GM12872 (cell line): ENCODE measurements at regions not wholly inside any gene's neighbourhood (a gene's known extent, or its start where the extent isn't known, plus 50 kb on each side); places are given as distances from the start of the nearest gene placed in this dataset.

ENCODE experiments used
- TF ChIP-seq, protein P1 (sequence below): IDR thresholded peaks from 3 replicates; pipeline ENCODE4 v1.5.1; 2011; ENCODE audit warnings: low read depth, mild to moderate bottlenecking, low read length, moderate library complexity; ENCODE audit not compliant: insufficient read depth

DNA sequence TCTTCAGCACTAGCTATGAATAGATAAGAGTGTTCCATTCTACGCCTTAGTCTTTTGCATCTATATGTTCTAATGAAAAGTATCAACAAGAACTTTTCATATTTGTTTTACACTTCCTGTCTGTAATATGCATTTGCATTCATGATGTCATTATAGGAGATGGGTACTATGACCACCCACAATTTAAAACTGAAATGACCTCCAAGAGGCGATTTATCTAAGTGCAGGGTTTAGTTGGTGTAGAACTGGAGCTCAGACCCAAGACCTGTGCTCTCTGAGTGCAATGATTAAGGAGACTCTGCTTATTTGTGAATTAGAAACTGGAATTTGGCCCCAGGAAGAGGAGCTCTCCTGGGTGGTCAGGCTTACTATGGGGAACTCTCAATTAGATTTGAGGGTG lies 289.1 kb downstream of the ETS1 start:
- TF ChIP-seq, protein P1, sequence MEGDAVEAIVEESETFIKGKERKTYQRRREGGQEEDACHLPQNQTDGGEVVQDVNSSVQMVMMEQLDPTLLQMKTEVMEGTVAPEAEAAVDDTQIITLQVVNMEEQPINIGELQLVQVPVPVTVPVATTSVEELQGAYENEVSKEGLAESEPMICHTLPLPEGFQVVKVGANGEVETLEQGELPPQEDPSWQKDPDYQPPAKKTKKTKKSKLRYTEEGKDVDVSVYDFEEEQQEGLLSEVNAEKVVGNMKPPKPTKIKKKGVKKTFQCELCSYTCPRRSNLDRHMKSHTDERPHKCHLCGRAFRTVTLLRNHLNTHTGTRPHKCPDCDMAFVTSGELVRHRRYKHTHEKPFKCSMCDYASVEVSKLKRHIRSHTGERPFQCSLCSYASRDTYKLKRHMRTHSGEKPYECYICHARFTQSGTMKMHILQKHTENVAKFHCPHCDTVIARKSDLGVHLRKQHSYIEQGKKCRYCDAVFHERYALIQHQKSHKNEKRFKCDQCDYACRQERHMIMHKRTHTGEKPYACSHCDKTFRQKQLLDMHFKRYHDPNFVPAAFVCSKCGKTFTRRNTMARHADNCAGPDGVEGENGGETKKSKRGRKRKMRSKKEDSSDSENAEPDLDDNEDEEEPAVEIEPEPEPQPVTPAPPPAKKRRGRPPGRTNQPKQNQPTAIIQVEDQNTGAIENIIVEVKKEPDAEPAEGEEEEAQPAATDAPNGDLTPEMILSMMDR = no peak

DNA sequence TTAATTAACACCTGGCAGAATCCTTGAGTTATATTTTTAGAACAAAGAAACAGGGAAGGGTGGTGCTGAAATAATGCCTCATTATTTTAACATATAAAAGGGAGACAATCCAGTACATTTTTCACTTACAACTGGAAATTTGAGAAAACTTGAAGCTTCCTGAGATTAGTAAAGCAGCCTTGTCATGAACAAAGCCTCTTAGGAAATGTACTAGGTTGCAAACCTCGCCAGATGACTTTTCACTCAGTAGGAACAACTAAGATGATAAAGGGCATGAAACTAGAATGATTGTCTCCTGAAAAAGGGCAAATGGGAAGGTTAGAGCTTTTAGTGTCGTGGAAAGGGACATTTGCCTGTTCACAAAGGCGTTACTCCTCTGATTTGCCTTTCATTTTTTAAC lies 289.6 kb downstream of the ETS1 start:
- TF ChIP-seq, protein P1 = no peak

DNA sequence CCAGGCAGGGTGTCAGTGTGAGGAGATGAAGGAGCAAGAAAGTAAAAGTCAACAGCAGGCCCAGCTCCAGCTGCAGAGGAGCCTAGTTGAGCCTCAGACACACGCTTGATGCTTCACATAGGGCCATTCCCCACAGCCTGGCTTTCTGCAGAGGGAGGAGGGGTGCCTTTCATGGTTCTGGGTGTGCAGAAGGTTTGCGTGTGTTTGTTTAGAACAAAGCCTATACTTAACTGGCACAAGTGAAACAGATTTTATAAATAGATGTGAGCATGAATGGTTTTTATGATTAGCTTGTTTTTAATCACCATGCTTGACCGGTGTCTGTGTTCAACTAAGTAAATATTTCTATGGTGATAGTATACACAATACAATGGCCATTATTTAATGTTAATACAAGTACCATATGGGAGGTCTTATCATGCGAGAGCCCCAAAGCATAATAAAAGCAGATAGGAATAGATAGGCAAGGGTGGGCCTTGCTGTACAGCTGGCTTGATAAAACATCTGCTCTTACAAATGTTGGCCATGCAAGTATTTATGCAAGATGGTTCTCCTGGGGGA lies 290.2 kb downstream of the ETS1 start:
- TF ChIP-seq, protein P1 = no peak

DNA sequence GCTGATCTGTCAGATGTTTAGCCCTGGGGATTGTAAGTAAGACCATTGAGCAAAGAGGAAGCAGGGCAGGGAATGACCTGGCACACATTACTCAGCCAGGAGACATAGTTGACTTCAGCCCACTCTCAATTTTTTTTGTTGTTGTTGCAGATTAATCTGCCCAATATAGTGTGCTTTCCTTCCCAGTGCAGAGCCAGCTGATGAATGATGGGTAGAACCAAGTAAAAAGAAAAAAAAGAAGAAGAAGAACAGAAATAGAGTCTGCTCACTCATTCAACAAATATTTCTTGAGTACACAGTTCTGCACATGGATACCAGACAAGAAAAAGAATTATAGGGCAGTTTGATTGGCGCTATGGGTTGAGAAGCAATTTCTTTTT lies 292.7 kb downstream of the ETS1 start:
- TF ChIP-seq, protein P1 = no peak

DNA sequence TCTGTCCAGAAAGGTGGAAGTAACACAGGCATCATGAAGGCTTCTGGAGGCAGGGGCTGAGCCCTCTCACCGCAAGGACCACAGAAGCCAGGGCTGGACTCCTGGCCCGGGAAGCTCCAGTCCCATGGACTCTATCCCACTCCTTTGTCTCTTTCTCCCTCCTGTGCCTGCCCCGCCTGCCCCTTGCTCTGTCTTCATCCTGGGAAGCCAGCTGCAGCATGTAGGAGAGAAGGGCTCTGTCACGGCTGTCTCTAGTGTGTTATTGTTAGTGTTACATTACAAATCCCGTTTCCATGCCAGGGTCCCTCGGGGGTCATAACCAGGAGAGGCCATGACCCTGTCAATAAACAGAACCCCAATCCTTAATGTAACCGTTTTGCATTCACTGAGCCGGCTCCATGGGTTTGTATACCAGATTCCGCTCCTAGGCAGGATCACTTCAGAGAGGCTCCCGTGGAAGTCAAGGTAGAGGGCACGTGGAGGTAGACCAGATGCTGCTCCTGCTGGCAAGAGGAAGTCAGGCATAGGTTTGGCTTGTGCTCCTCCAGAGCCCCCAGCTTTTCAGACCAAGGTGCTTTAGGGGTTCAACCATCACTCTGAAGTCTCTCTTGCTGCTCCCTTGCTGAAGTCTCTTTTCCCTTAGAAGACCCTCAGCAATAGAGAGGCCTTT lies 293.2 kb downstream of the ETS1 start:
- TF ChIP-seq, protein P1 = no peak

DNA sequence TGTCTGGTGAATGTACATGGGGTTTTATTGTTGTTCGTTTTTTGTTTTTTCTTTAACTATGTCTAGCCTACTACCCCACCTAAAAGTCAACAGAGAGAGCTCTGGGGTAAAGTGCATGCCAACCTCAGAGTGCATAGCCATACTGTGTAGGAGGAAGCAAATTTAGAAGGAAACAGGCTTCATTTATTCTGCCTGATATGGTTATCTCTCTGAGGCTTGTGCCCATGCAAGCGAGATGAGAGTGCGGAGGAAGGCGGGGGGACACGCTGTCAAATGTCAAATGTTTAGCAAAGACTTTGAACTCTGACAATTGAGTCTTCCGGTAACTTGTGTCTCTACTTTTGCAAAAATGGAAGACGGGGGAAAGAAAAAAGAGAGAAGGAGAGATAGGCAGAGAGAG lies 295.5 kb downstream of the ETS1 start:
- TF ChIP-seq, protein P1 = no peak

DNA sequence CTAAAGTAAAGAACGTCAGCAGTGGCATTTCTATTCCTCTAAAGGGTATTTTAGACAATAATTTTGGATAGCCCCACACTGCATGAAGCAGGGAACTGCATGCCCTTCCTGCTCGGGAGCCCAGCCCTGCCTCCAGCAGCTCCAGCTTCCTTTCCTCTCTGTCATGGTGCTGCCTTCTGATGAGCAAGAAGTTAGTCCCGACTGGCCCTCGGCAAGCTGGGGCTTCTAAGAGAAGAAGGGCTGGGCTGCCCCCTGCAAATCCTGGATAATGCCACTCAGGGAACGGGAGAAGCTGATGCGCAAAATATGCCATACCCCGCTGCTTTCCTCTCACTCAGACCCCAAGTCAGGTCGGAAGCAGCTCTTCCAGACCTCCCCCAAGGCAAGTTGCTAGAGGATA lies 296.4 kb downstream of the ETS1 start:
- TF ChIP-seq, protein P1 = no peak
